Transverse colon (tissue), 1 donor: ENCODE measurements at regions not wholly inside any gene's neighbourhood (a gene's known extent, or its start where the extent isn't known, plus 50 kb on each side); places are given as distances from the start of the nearest gene placed in this dataset.

ENCODE experiments used
- EP300 ChIP-seq: sonication (generic); formaldehyde crosslinking; IDR thresholded peaks from one replicate; pipeline ENCODE4 v1.6.1; 2017; ENCODE audit warnings: antibody characterized with exemption, low read depth
- POLR2A ChIP-seq: fragments of 450-650 bp; IDR thresholded peaks from one replicate; pipeline ENCODE4 v1.6.1; 2016; ENCODE audit warnings: antibody characterized with exemption, mild to moderate bottlenecking, moderate library complexity

- TF ChIP-seq EP300 (no peak), POLR2A (no peak)
Measured at GRCh38 chr15:52622791-52623190, 54.0 kb upstream of the ARPP19 start.
